Activated CD8-positive, alpha-beta T cell treated with anti-CD3 and anti-CD28 coated beads, Interleukin-2, amount 10 ng/mL, durations not matched to agents 7 days and 5 days (primary cell): ENCODE measurements at regions not wholly inside any gene's neighbourhood (a gene's known extent, or its start where the extent isn't known, plus 50 kb on each side); places are given as distances from the start of the nearest gene placed in this dataset.

Experiments used
- ATAC-seq: fragments of 150-1000 bp; cut with Tn5 transposase; one replicate; pipeline ENCODE4 v1.10.0; 2021; ENCODE audit warnings: moderate library complexity
- CTCF ChIA-PET: fragments of 350-600 bp; sonication (Branson Sonifier 250); formaldehyde crosslinking; loops from one replicate; lab custom pipeline; 2021; ENCODE audit warnings: antibody characterized with exemption; lab: Charles Lee
- POLR2A ChIA-PET: fragments of 350-600 bp; sonication (Branson Sonifier 250); formaldehyde crosslinking; loops from one replicate; lab custom pipeline; 2021; ENCODE audit warnings: antibody characterized with exemption; lab: Charles Lee
- DNase-seq: peaks from one replicate; pipeline ENCODE4 v3.0.0-alpha.2; 2020
- H3K27ac Mint-ChIP-seq: one replicate; pipeline ENCODE4 v1.8.0; 2021; ENCODE audit warnings: mild to moderate bottlenecking, mixed read lengths
- H3K27me3 Mint-ChIP-seq: one replicate; pipeline ENCODE4 v1.8.0; 2021; ENCODE audit warnings: low read depth, mixed read lengths
- H3K36me3 Mint-ChIP-seq: one replicate; pipeline ENCODE4 v1.8.0; 2021; ENCODE audit warnings: low read depth, mixed read lengths
- H3K4me1 Mint-ChIP-seq: one replicate; pipeline ENCODE4 v1.8.0; 2021; ENCODE audit warnings: low read depth, mixed read lengths
- H3K4me3 Mint-ChIP-seq: one replicate; pipeline ENCODE4 v1.8.0; 2021; ENCODE audit warnings: mild to moderate bottlenecking, mixed read lengths
- H3K9me3 Mint-ChIP-seq: one replicate; pipeline ENCODE4 v1.8.0; 2022; ENCODE audit warnings: mixed read lengths; ENCODE audit not compliant: insufficient read depth

DNA sequence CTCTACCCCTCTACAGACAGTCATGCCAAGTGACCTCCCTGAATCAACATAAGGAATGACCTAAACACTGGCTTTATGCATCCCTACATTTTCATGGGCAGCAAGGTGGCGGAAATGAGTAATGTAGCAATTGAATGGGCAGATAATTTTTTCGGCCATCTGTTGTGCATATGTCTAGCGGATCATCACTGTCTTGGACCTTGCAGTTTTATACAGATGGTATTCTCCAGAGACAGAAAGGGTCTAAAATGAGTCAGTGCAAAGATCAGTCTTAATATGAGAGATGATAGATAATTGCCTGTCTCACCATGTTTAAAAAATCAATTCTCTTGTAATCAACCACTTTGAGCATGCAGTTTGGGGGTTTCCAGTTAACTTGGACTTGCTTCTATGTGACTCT, 177.3 kb upstream of the DKK2 start:
- Mint-ChIP-seq H3K4me1 (no peaks in the 10 kb centered on the region), H3K27me3 (no peaks in the 10 kb centered on the region), H3K36me3 (no peaks in the 10 kb centered on the region), H3K27ac (no peak overlapping the region), H3K9me3 (no peaks in the 10 kb centered on the region), H3K4me3 (no peak overlapping the region)
- CTCF ChIA-PET: no interaction called here
- POLR2A ChIA-PET: no interaction called here
- DNase-seq (no peak), ATAC-seq (no peak)

GRCh38 chr4:107212565-107212964, 176.5 kb upstream of the DKK2 start:
- no peaks in the 10 kb centered on the region for H3K36me3 Mint-ChIP-seq
- POLR2A ChIA-PET: no interaction called here
- CTCF ChIA-PET: no interaction called here
- H3K27ac Mint-ChIP-seq: no peak overlapping the region
- no peak overlapping the region for H3K4me3 Mint-ChIP-seq
- no peaks in the 10 kb centered on the region for H3K27me3 Mint-ChIP-seq
- no peak for ATAC-seq
- H3K4me1 Mint-ChIP-seq: no peaks in the 10 kb centered on the region
- no peak for DNase-seq
- H3K9me3 Mint-ChIP-seq: no peaks in the 10 kb centered on the region

GRCh38 chr4:107210450-107211239, 174.5 kb upstream of the DKK2 start:
- no peak for ATAC-seq
- Mint-ChIP-seq H3K36me3 (no peaks in the 10 kb centered on the region), H3K4me1 (no peaks in the 10 kb centered on the region), H3K9me3 (no peaks in the 10 kb centered on the region), H3K27ac (no peak overlapping the region), H3K4me3 (no peak overlapping the region), H3K27me3 (no peaks in the 10 kb centered on the region)
- ChIA-PET POLR2A (no interaction called here), CTCF (no interaction called here)
- DNase-seq: no peak

DNA sequence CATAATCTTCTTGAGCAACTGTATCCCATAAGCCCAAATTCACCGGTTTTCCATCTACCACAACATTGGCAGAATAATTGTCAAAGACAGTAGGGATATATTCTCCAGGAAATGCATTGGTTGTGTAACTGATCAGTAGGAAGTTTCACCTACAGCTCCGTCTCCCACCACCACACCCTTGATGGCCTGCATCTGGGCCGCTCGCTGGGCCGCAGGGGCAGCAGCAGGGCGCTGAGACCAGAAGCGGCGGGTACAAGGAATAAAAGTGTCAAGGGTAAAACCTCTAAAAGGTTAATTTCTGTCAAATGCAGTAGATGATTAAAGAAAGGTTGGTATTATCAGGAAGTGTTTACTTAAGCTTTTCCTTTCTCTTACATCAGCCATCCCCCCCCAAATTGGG, 167.6 kb upstream of the DKK2 start:
- POLR2A ChIA-PET: no interaction called here
- Mint-ChIP-seq H3K27ac (no peak overlapping the region), H3K36me3 (no peaks in the 10 kb centered on the region), H3K9me3 (no peaks in the 10 kb centered on the region), H3K27me3 (no peaks in the 10 kb centered on the region), H3K4me3 (no peak overlapping the region), H3K4me1 (no peaks in the 10 kb centered on the region)
- DNase-seq (no peak), ATAC-seq (no peak)
- CTCF ChIA-PET: no interaction called here

DNA sequence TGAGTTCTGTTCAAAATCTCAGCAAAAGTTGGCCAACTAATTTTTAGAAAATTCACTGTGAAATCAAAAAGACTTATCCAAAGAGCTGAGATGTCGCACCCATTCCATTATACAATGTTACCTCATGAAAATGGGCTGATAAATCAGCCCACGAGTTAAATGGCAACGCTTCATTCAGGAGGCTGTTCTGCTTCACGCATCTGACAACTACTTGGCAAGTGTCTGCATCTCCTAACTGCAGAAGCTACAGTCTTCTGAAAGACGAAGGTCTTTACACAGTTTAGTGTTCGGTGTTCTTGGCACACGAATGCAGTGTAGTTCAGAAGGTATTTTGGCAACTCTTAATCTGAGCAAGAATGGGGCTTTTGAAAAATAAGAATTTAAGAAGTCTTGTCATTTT, 166.6 kb upstream of the DKK2 start:
- CTCF ChIA-PET: no interaction called here

GRCh38 chr4:107197121-107197520, 161.0 kb upstream of the DKK2 start:
- H3K9me3 Mint-ChIP-seq: no peaks in the 10 kb centered on the region
- no peaks in the 10 kb centered on the region for H3K27me3 Mint-ChIP-seq
- H3K4me1 Mint-ChIP-seq: no peaks in the 10 kb centered on the region
- no peaks in the 10 kb centered on the region for H3K36me3 Mint-ChIP-seq
- DNase-seq (no peak), ATAC-seq (no peak)
- ChIA-PET POLR2A (no interaction called here), CTCF (no interaction called here)
- no peak overlapping the region for H3K27ac Mint-ChIP-seq
- no peak overlapping the region for H3K4me3 Mint-ChIP-seq

More for the DNA sequence above, 166.6 kb upstream of the DKK2 start:
- Mint-ChIP-seq H3K4me1 (no peaks in the 10 kb centered on the region), H3K4me3 (no peak overlapping the region), H3K27ac (no peak overlapping the region), H3K36me3 (no peaks in the 10 kb centered on the region), H3K9me3 (no peaks in the 10 kb centered on the region), H3K27me3 (no peaks in the 10 kb centered on the region)
- ATAC-seq (no peak), DNase-seq (no peak)
- POLR2A ChIA-PET: no interaction called here

GRCh38 chr4:107196312-107196711, 160.2 kb upstream of the DKK2 start:
- no peaks in the 10 kb centered on the region for H3K4me1 Mint-ChIP-seq
- ChIA-PET POLR2A (no interaction called here), CTCF (no interaction called here)
- no peaks in the 10 kb centered on the region for H3K36me3 Mint-ChIP-seq
- no peaks in the 10 kb centered on the region for H3K9me3 Mint-ChIP-seq
- no peak overlapping the region for H3K4me3 Mint-ChIP-seq
- H3K27ac Mint-ChIP-seq: no peak overlapping the region
- DNase-seq: no peak
- H3K27me3 Mint-ChIP-seq: no peaks in the 10 kb centered on the region
- ATAC-seq: no peak

GRCh38 chr4:107194005-107194404, 157.9 kb upstream of the DKK2 start:
- Mint-ChIP-seq H3K36me3 (no peaks in the 10 kb centered on the region), H3K27me3 (no peaks in the 10 kb centered on the region)

GRCh38 chr4:107192601-107193000, 156.5 kb upstream of the DKK2 start:
- ChIA-PET POLR2A (no interaction called here), CTCF (no interaction called here)
- ATAC-seq (no peak), DNase-seq (no peak)
- no peak overlapping the region for H3K27ac Mint-ChIP-seq
- H3K4me1 Mint-ChIP-seq: no peaks in the 10 kb centered on the region
- no peaks in the 10 kb centered on the region for H3K9me3 Mint-ChIP-seq
- H3K27me3 Mint-ChIP-seq: no peaks in the 10 kb centered on the region
- no peaks in the 10 kb centered on the region for H3K36me3 Mint-ChIP-seq
- no peak overlapping the region for H3K4me3 Mint-ChIP-seq

More at GRCh38 chr4:107194005-107194404, 157.9 kb upstream of the DKK2 start:
- ChIA-PET POLR2A (no interaction called here), CTCF (no interaction called here)
- DNase-seq: no peak
- H3K27ac Mint-ChIP-seq: no peak overlapping the region
- no peak for ATAC-seq
- H3K4me1 Mint-ChIP-seq: no peaks in the 10 kb centered on the region
- H3K9me3 Mint-ChIP-seq: no peaks in the 10 kb centered on the region
- H3K4me3 Mint-ChIP-seq: no peak overlapping the region

- CTCF ChIA-PET: no interaction called here
Observed at GRCh38 chr4:107187091-107187490, 151.0 kb upstream of the DKK2 start.

GRCh38 chr4:107183155-107183774, 147.2 kb upstream of the DKK2 start:
- DNase-seq (no peak), ATAC-seq (peak; percentile 63)
- ChIA-PET POLR2A (no interaction called here), CTCF (interaction anchor here (1.3 to 1.7 kb wide), 2 partner anchors 12 to 146 kb away, joined by 3 to 6 read pairs; partner anchors contain the start of gene DKK2)
- Mint-ChIP-seq H3K36me3 (no peaks in the 10 kb centered on the region), H3K4me3 (no peak overlapping the region), H3K4me1 (no peaks in the 10 kb centered on the region), H3K27ac (no peak overlapping the region), H3K9me3 (no peaks in the 10 kb centered on the region), H3K27me3 (no peaks in the 10 kb centered on the region)

More at GRCh38 chr4:107187091-107187490, 151.0 kb upstream of the DKK2 start:
- Mint-ChIP-seq H3K27ac (no peak overlapping the region), H3K36me3 (no peaks in the 10 kb centered on the region), H3K4me3 (no peak overlapping the region), H3K9me3 (no peaks in the 10 kb centered on the region), H3K4me1 (no peaks in the 10 kb centered on the region), H3K27me3 (no peaks in the 10 kb centered on the region)
- DNase-seq (no peak), ATAC-seq (no peak)
- POLR2A ChIA-PET: no interaction called here

DNA sequence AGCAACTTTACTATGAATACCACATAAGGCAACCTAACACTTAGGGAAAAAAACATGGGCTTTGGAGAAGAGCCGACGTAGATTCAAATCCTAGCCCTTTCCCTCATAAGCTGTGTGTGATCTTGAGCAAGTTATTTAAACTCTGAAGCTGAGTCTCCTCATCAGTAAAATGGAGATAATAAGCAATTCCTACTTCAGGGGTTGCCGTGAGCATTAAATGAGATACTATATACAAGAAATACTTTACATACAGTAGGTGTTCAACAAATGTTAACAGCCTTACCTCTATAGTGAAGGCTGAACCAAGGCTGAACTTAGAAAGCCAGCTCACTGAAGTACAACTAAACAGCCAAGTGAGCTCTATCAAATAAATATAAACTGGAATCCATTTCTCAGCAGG, 146.2 kb upstream of the DKK2 start:
- Mint-ChIP-seq H3K27ac (no peak overlapping the region), H3K4me3 (no peak overlapping the region), H3K4me1 (no peaks in the 10 kb centered on the region), H3K36me3 (no peaks in the 10 kb centered on the region), H3K9me3 (no peaks in the 10 kb centered on the region), H3K27me3 (no peaks in the 10 kb centered on the region)
- POLR2A ChIA-PET: no interaction called here
- ATAC-seq: no peak
- no peak for DNase-seq
- CTCF ChIA-PET: interaction anchor here (0.8 to 1.7 kb wide), 3 partner anchors 10 to 145 kb away, joined by 3 to 6 read pairs (median 3); partner anchors contain the start of gene DKK2
